DND-41 (cell line): ENCODE measurements at regions not wholly inside any gene's neighbourhood (a gene's known extent, or its start where the extent isn't known, plus 50 kb on each side); places are given as distances from the start of the nearest gene placed in this dataset.

Experiments used
- EZH2 ChIP-seq: IDR thresholded peaks from 3 replicates; pipeline ENCODE4 v1.6.1; 2012; ENCODE audit warnings: borderline replicate concordance, low read depth, mild to moderate bottlenecking, moderate library complexity, low read length, inconsistent platforms; ENCODE audit not compliant: severe bottlenecking
- TF ChIP-seq, protein P1 (sequence below): IDR thresholded peaks from 2 replicates; pipeline ENCODE4 v1.5.1; 2012; ENCODE audit warnings: borderline replicate concordance, low read length, moderate library complexity, mild to moderate bottlenecking; ENCODE audit not compliant: poor library complexity, severe bottlenecking; ENCODE audit errors: extremely low read depth

DNA sequence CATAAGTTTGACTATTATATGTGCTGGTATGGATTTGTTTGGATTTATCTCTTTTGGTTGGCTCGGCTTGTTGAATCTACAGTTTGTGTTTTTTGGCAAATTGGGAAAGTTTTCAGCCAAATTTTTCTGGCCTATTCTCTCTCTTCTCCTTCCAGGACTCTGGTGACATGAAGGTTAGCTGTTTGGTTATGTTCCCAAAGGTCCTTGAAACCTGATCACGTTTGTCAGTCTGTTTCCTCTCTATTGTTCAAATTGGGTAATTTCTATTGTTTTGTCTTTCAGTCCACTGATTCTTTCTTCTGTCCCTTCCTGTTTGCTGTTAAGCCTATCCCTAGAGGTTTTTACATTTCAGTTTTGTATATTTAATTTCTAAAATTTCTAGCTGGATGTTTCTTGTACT is 81.5 kb upstream of the SHISA2 start:
- TF ChIP-seq EZH2 = no peak
- TF ChIP-seq, protein P1, sequence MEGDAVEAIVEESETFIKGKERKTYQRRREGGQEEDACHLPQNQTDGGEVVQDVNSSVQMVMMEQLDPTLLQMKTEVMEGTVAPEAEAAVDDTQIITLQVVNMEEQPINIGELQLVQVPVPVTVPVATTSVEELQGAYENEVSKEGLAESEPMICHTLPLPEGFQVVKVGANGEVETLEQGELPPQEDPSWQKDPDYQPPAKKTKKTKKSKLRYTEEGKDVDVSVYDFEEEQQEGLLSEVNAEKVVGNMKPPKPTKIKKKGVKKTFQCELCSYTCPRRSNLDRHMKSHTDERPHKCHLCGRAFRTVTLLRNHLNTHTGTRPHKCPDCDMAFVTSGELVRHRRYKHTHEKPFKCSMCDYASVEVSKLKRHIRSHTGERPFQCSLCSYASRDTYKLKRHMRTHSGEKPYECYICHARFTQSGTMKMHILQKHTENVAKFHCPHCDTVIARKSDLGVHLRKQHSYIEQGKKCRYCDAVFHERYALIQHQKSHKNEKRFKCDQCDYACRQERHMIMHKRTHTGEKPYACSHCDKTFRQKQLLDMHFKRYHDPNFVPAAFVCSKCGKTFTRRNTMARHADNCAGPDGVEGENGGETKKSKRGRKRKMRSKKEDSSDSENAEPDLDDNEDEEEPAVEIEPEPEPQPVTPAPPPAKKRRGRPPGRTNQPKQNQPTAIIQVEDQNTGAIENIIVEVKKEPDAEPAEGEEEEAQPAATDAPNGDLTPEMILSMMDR = no peak
